Effector memory CD8-positive, alpha-beta T cell (primary cell): ENCODE measurements at regions not wholly inside any gene's neighbourhood (a gene's known extent, or its start where the extent isn't known, plus 50 kb on each side); places are given as distances from the start of the nearest gene placed in this dataset.

Source experiments
- ATAC-seq: fragments of 150-1000 bp; cut with Tn5 transposase; replicated peaks from 2 replicates; pipeline ENCODE4 v1.10.0; 2021; ENCODE audit warnings: mild to moderate bottlenecking, moderate library complexity
- DNase-seq, 3 experiments: peaks; one replicate each; pipeline ENCODE4 v3.0.0; 2021
- H3K27ac Mint-ChIP-seq, 2 donors: one replicate each; pipeline ENCODE4 v1.8.0; 2022; ENCODE audit warnings: mild to moderate bottlenecking in 2 of 2, mixed read lengths in 2 of 2, moderate library complexity in 2 of 2
- H3K27me3 Mint-ChIP-seq, 2 donors: one replicate each; pipeline ENCODE4 v1.8.0; 2022; ENCODE audit warnings: mixed read lengths in 2 of 2
- H3K36me3 Mint-ChIP-seq: one replicate; pipeline ENCODE4 v1.8.0; 2022; ENCODE audit warnings: mild to moderate bottlenecking, moderate library complexity, mixed read lengths; ENCODE audit not compliant: insufficient read depth
- H3K4me1 Mint-ChIP-seq, 2 donors: one replicate each; pipeline ENCODE4 v1.8.0; 2022; ENCODE audit warnings: low read depth in 2 of 2, mixed read lengths in 2 of 2
- H3K4me3 Mint-ChIP-seq, 2 donors: one replicate each; pipeline ENCODE4 v1.8.0; 2022; ENCODE audit warnings: mild to moderate bottlenecking in 2 of 2, mixed read lengths in 2 of 2, moderate library complexity in 2 of 2
- H3K9me3 Mint-ChIP-seq, 2 donors: one replicate each; pipeline ENCODE4 v1.8.0; 2022; ENCODE audit warnings: mixed read lengths in 2 of 2

DNA sequence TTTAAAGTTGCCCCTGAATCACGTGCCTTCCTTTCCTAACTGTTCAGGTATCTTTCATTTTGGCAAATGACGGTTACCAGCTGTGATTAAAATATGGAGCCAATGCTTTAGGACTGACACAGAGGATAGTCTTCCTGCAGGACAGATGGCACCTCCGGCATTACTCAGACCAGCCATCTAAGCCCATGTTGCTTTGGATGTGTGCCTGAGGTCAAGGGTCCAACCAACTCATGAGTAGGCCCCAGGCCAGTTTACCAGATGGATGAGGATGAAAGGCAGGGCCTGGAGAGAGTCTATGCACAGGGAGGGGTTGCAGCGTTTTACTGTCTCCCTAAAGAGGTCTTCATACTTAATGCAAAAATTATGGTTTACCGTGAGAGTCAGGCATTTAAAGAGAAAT lies 174.0 kb upstream of the GATB start:
- DNase-seq (no peak), ATAC-seq (no peak)
- Mint-ChIP-seq H3K4me3 (no peak overlapping the region), H3K27me3 (peaks cover 0 to 10% of the 10 kb centered on the region in 2 donors), H3K36me3 (no peaks in the 10 kb centered on the region), H3K9me3 (no peaks in the 10 kb centered on the region), H3K27ac (no peak overlapping the region), H3K4me1 (peaks cover 3% of the 10 kb centered on the region in 2 donors)

DNA sequence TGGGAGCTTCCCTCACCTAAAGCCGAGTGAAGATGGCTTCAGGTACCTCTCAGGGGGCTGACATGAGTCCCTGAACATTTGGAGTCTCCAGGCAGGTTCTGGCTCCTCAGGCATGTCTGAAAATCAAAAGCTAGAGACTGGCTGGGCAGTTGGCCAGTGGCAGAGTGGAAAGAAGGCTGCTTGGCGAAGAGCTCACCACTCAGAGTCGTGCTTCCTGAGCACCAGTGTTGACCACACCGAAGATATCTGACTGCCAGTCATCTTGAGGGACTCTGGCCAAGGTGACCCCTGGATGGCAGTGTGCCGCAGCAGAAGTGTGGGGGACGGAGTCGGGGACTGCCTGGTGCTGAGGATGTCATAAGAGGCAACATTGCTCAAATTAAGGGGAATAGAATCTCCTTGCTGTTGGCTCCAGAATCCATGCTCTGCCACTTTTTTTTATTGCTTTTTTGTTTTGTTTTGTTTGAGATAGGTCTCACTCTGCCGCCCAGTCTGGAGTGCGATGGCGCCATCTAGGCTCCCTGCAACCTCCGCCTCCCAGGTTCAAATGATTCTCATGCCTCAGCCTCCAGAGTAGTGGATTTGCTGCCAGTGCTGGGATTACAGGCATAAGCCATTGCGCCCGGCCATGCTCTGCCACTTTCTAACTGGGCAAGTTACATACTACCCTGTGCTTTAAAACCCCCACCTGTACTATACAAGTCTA lies 172.5 kb upstream of the GATB start:
- H3K4me1 Mint-ChIP-seq, result peaks cover 3% of the 10 kb centered on the region in 2 donors
- DNase-seq (no peak), ATAC-seq (no peak)
- no peaks in the 10 kb centered on the region for H3K36me3 Mint-ChIP-seq
- H3K4me3 Mint-ChIP-seq, result no peak overlapping the region
- H3K27ac Mint-ChIP-seq, result peak overlapping the region in 1 of 2 donors; percentile 57
- H3K9me3 Mint-ChIP-seq, result no peaks in the 10 kb centered on the region
- H3K27me3 Mint-ChIP-seq, result peaks cover 0 to 10% of the 10 kb centered on the region in 2 donors

DNA sequence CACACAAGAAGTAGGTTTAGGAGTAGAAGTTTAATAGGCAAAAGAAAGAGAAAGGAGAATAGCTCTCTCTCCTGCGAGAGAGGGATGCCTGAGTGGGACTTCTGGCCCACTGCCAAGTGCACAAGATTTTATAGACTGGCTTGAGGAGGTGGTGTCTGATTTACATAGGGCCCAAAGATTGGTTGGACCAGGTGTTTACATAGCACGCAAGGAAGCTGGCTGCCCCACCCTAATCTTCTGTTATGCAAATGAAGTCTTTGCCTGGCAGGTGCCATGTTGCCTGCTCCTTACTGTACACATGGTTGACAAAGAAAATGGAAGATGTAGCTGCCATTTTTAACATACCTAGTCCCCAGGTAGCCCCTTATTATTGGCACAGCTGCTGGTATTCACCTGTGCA lies 170.8 kb upstream of the GATB start:
- H3K9me3 Mint-ChIP-seq, result no peaks in the 10 kb centered on the region
- H3K27ac Mint-ChIP-seq, result no peak overlapping the region
- H3K27me3 Mint-ChIP-seq, result peaks cover 3 to 6% of the 10 kb centered on the region in 2 donors
- ATAC-seq (no peak), DNase-seq (no peak)
- no peaks in the 10 kb centered on the region for H3K36me3 Mint-ChIP-seq
- no peak overlapping the region for H3K4me3 Mint-ChIP-seq
- H3K4me1 Mint-ChIP-seq, result peaks cover 3% of the 10 kb centered on the region in 2 donors

DNA sequence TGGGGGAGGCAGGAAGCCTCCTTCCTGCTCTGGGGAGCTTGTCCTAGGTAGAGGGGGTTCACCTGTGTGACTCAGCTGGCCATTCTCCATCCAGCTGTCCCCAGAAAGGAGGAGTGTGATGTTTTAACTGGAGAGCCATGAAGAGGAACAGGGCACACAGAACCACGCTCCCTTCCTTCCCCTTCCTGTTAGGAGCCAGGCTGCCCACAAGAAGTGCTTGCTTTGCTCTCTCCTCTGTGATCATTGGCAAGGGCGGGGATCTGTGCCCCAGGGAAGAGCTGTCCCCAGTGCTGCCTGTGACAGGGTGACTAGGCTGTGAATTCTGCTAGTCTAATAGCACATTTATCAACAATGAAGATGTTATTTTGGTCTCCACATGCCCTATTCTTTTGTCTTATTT lies 169.6 kb upstream of the GATB start:
- Mint-ChIP-seq H3K9me3 (no peaks in the 10 kb centered on the region), H3K4me1 (peaks cover 3% of the 10 kb centered on the region in 2 donors), H3K4me3 (no peak overlapping the region), H3K27me3 (peaks cover 13 to 17% of the 10 kb centered on the region in 2 donors), H3K27ac (peak overlapping the region in 1 of 2 donors; percentile 36), H3K36me3 (no peaks in the 10 kb centered on the region)
- ATAC-seq, result no peak
- no peak for DNase-seq

DNA sequence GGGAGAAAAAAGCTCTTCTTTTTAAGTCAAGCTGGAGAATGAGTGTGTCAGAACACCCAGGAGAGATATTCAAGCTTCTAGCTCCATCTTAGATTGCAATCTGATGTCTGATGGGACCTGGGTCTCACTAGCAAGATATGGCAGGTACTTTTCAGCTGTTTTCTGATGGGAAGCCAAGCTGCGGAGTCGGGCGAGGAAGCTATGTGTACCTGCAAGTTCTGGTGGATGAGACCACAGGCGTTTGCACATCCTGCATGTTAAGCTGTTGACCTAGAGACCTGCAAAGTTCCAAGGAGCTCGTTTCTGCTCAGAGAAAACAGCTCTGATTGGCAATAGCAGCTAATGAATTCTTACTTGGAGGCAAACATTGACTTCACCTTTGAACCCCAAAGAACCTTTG lies 167.3 kb upstream of the GATB start:
- DNase-seq (no peak), ATAC-seq (no peak)
- H3K9me3 Mint-ChIP-seq, result no peaks in the 10 kb centered on the region
- H3K4me1 Mint-ChIP-seq, result peaks cover 0 to 3% of the 10 kb centered on the region in 2 donors
- peaks cover 15 to 19% of the 10 kb centered on the region in 2 donors for H3K27me3 Mint-ChIP-seq
- H3K4me3 Mint-ChIP-seq, result no peak overlapping the region
- H3K36me3 Mint-ChIP-seq, result no peaks in the 10 kb centered on the region
- no peak overlapping the region for H3K27ac Mint-ChIP-seq

DNA sequence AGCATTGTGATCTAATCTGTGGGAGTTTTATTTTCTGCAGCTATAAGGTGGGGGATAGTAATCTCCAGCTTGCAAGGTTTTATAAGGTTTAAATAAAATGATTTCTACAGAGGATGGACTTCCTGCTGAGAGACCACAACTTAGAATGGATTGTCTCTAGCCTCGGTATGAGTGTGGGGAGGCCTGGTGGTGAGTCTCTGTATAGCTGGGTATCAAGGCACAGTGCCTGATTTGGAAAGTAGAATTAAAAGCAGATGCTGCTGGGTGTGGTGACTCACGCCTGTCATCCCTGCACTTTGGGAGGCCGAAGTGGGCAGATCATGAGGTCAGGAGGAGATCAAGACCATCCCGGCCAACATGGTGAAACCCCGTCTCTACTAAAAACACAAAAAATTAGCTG lies 162.0 kb upstream of the GATB start:
- Mint-ChIP-seq H3K4me3 (no peak overlapping the region), H3K27me3 (peaks cover 24 to 37% of the 10 kb centered on the region in 2 donors), H3K27ac (peak overlapping the region in 1 of 2 donors; percentile 77), H3K9me3 (no peaks in the 10 kb centered on the region), H3K4me1 (peaks cover 0 to 4% of the 10 kb centered on the region in 2 donors), H3K36me3 (no peaks in the 10 kb centered on the region)
- DNase-seq (no peak), ATAC-seq (no peak)

DNA sequence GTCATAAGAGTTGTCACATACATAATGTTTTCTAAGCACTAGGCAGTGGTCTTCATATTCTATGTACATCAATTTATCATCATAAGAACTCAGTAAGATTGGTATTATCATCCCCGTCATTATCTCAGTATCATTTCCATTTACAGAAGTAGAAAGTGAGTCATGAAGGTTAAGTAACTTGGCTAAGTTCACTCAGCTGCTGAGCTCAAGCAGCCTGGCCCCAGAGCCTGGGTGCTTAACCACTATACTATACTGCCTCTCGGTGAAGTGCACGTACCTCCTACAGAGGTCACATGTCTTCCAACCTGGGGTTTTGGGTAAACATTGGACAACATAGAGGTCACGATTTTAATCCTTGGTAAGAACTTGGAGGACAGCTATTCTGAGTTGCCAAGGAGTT lies 161.5 kb upstream of the GATB start:
- Mint-ChIP-seq H3K4me1 (peaks cover 0 to 4% of the 10 kb centered on the region in 2 donors), H3K9me3 (no peaks in the 10 kb centered on the region), H3K4me3 (no peak overlapping the region), H3K27ac (no peak overlapping the region), H3K27me3 (peaks cover 24 to 37% of the 10 kb centered on the region in 2 donors), H3K36me3 (no peaks in the 10 kb centered on the region)
- ATAC-seq (no peak), DNase-seq (no peak)

DNA sequence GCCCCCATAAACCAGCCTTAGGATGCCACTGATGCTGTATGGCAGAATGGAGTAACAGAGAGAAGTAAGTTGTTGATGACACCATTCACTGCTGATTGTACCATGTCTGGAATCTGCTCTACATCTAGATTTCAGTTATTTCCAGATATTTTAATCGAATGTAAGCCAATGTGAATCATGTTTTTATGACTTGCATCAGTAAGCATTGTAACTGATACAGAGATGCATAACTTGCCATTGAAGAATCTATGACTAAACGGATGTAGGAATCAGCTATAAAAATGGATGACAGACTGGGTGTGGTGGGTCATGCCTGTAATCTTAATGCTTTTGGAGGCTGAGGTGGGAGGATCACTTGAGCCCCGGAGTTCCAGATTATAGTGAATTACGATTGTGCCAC lies 161.0 kb upstream of the GATB start:
- H3K4me3 Mint-ChIP-seq, result no peak overlapping the region
- no peak overlapping the region for H3K27ac Mint-ChIP-seq
- no peaks in the 10 kb centered on the region for H3K9me3 Mint-ChIP-seq
- H3K4me1 Mint-ChIP-seq, result peaks cover 0 to 4% of the 10 kb centered on the region in 2 donors
- peaks cover 24 to 34% of the 10 kb centered on the region in 2 donors for H3K27me3 Mint-ChIP-seq
- no peak for DNase-seq
- no peak for ATAC-seq
- H3K36me3 Mint-ChIP-seq, result no peaks in the 10 kb centered on the region

DNA sequence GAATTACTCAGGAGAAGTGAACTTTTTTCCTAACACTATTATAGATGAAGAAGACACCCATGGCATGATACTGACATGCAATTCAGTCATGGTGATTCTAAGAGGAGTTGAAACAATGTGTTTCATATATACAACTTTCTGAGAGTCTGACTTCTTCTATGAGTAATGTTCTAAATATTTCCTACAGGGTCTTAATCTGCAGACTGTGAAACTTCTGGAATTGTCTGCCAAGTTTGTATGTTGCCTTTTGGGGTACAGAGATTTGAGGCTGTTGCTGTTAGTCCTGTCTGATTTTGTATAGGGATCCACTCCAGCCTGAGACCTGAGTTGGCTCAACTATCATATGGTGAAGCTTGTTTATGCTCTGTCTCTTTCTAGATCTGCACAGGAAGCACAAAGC lies 160.6 kb upstream of the GATB start:
- no peaks in the 10 kb centered on the region for H3K36me3 Mint-ChIP-seq
- DNase-seq, result no peak
- no peak overlapping the region for H3K27ac Mint-ChIP-seq
- H3K9me3 Mint-ChIP-seq, result no peaks in the 10 kb centered on the region
- H3K4me1 Mint-ChIP-seq, result peaks cover 0 to 4% of the 10 kb centered on the region in 2 donors
- no peak overlapping the region for H3K4me3 Mint-ChIP-seq
- no peak for ATAC-seq
- peaks cover 19 to 30% of the 10 kb centered on the region in 2 donors for H3K27me3 Mint-ChIP-seq

DNA sequence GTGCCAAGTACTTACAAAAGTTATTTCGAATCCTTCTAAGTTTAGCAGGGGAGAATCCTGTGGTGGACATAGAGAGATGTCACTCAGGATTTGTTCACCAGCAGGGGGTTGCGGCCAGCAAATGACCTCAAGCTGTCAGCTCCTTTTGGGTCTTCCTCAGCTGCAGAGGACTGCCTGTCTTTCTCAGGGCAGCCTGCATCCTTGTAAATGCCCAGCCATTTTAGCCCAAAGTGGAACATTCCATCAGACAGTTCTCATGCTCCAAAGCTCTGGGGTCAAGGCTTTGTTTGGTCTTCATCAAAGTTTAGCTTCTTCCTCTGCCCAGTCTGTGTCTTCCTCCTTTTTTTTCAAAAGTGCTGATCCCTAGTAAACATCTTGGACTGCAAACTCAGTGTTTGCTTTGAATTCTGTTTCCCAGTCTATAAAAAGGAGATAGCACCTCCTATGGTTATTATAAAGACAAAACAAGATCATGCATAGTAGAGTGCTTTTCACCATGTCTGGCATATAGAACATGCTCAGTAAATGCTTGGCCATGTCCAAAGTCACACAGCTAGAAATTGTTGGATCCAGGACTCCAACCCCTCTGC lies 156.4 kb upstream of the GATB start:
- H3K4me1 Mint-ChIP-seq, result peaks cover 0 to 2% of the 10 kb centered on the region in 2 donors
- ATAC-seq (no peak), DNase-seq (no peak)
- peaks cover 9 to 11% of the 10 kb centered on the region in 2 donors for H3K27me3 Mint-ChIP-seq
- H3K27ac Mint-ChIP-seq, result no peak overlapping the region
- no peaks in the 10 kb centered on the region for H3K9me3 Mint-ChIP-seq
- H3K4me3 Mint-ChIP-seq, result no peak overlapping the region
- no peaks in the 10 kb centered on the region for H3K36me3 Mint-ChIP-seq

DNA sequence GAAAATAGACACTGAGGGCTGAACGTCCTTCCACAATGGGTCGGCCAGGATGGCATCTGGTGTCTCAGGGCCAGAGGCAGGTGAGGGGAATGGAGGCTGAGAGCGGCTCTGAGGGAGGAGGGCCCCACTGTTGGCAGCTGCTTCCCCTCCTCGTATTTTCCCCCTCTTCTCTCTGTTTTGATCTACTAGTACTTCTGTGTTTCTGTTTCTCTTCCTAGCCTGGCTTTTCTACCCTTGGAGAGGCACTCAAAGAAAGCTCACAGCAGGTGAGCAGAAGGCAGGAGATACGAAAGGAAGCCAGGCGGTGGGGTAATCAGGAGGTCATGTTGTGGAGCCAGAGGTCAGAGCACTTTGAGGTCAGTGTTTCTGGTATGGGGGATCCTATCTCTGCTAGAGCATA lies 151.8 kb upstream of the GATB start:
- peaks cover 0 to 4% of the 10 kb centered on the region in 2 donors for H3K4me1 Mint-ChIP-seq
- peaks cover 5 to 10% of the 10 kb centered on the region in 2 donors for H3K27me3 Mint-ChIP-seq
- ATAC-seq (no peak), DNase-seq (no peak)
- no peaks in the 10 kb centered on the region for H3K9me3 Mint-ChIP-seq
- no peak overlapping the region for H3K4me3 Mint-ChIP-seq
- no peaks in the 10 kb centered on the region for H3K36me3 Mint-ChIP-seq
- H3K27ac Mint-ChIP-seq, result no peak overlapping the region

DNA sequence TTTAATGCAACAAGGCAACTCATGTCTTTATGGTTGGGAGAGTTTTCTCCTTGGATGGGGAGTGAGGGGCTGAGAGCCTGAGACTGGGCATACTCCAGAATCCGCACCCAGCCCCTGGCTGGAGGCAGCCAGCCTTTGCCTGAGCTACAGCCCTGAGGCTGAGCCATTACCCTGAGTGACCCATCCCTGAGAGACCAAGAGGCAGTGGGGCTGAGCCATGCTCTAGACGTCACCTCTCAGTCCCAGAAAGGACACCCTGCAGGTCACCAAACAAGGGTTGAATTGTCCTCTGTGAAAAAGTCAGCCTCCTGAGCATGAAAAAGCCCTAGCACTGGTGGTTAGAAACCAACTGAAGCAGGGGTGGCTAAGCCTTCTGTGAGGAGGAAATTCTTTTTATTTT lies 151.2 kb upstream of the GATB start:
- H3K9me3 Mint-ChIP-seq, result no peaks in the 10 kb centered on the region
- H3K27ac Mint-ChIP-seq, result no peak overlapping the region
- ATAC-seq (no peak), DNase-seq (no peak)
- no peaks in the 10 kb centered on the region for H3K36me3 Mint-ChIP-seq
- peaks cover 0 to 4% of the 10 kb centered on the region in 2 donors for H3K4me1 Mint-ChIP-seq
- no peak overlapping the region for H3K4me3 Mint-ChIP-seq
- H3K27me3 Mint-ChIP-seq, result peaks cover 9 to 10% of the 10 kb centered on the region in 2 donors

DNA sequence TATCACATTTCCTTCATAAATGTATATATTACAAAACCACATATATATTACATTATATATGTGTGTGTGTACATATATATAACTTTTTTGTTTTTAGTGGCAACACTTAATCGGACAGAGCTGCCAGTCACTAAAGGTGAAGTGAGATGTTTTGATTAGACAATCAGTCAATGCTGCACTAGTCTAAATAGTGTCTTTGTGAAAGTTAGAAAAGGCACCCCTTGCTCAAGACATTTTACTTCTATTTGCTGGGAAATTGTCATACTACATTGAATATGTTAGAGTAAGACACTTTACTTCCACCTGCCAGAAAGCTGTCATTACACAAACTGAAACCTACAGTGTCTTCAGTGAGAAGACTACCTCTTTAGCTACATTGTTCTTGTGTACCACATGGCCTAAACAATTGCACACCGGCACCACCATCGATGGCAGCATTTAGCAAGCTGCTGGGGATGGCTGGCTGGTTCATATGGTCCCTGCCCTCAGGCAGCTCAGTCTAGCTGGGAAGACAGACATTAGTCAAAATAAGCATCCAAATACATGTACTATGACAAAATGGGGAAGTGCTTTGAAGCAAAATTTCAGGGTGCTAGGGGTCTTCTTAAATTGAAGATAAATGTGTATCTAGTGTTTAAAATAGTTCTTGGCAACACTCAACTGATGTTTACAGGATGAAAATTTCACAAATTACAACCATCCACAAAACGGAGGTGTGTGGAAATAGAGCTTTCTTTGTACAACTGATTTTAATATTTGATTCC lies 148.1 kb upstream of the GATB start:
- ATAC-seq (no peak), DNase-seq (no peak)
- no peaks in the 10 kb centered on the region for H3K36me3 Mint-ChIP-seq
- peaks cover 13 to 21% of the 10 kb centered on the region in 2 donors for H3K27me3 Mint-ChIP-seq
- H3K27ac Mint-ChIP-seq, result peak overlapping the region in 1 of 2 donors; percentile 74
- H3K9me3 Mint-ChIP-seq, result peaks cover 0 to 8% of the 10 kb centered on the region in 2 donors
- H3K4me3 Mint-ChIP-seq, result no peak overlapping the region
- peaks cover 0 to 4% of the 10 kb centered on the region in 2 donors for H3K4me1 Mint-ChIP-seq
